C4-2B (cell line): ENCODE measurements at regions not wholly inside any gene's neighbourhood (a gene's known extent, or its start where the extent isn't known, plus 50 kb on each side); places are given as distances from the start of the nearest gene placed in this dataset.

ENCODE experiments used
- H3K27ac ChIP-seq: fragments of 450-650 bp; 2 replicates; pipeline ENCODE4 v1.5.1; 2017
- CTCF ChIP-seq: fragments of 450-650 bp; conservative IDR thresholded peaks from 2 replicates; pipeline ENCODE4 v1.5.1; 2017; ENCODE audit warnings: mild to moderate bottlenecking
- ZFX ChIP-seq: fragments of 450-650 bp; IDR thresholded peaks from 2 replicates; pipeline ENCODE4 v1.6.1; 2017

DNA sequence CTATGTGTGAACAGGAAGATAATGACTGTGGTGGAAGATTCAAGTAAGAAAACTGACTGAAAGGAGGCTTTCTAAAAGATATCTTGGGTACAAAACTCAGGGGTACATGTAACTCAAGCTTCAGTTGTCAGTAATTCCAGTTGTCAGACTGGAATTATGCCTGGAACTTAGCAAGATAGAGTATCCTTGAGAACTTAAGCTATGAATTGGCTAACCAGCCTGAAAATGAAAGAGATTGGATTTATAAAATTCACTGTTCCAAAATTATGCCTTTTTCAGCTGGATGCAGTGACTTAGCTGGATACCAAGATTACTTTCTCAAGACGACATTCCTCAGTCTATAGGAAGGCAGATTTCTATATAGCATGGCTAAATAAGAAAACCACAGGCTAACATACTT is 221.9 kb upstream of the ZBTB20 start:
- TF ChIP-seq CTCF, result no peak
- no peak for TF ChIP-seq ZFX
- no peak overlapping the region for H3K27ac ChIP-seq

- no peak for TF ChIP-seq ZFX
- no peak for TF ChIP-seq CTCF
- H3K27ac ChIP-seq, result no peak overlapping the region
Observed at GRCh38 chr3:115375362-115375761, 228.3 kb upstream of the ZBTB20 start.

DNA sequence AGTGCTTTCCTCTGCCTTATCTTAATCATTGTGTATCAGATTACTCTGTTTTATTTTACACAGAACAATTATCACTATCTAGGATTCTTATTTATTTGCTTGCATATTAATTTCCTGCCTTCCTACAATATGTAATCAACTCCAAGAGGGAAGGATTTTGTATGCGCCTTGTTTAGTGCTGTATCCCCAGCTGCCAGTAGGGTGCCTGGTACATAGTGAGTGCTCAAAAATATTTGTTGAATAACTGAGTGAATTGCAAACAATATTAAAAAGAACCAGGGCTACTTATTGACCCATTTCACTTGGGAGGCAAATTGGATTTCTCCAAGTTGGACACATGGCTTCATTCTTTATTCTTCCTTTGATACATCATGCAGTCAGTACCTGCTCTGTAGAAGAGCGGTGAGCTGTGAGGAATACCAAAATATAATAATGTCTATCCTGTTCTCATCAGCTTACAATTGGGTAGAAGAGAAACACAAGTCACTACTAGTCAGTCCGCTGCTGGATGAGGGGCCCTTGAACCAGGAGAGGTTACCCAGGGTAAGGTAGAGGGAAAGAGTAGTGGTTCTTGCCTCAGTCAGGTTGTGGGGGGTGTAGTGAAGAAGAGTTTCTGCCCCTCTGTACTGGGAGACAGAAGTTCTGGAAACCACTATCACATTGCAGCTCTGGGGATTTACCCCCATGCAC is 233.9 kb upstream of the ZBTB20 start:
- TF ChIP-seq ZFX, result no peak
- peak; percentile 2; the same call in 1 of the 2 replicates for TF ChIP-seq CTCF
- H3K27ac ChIP-seq, result no peak overlapping the region

- TF ChIP-seq ZFX (no peak), CTCF (no peak)
- no peak overlapping the region for H3K27ac ChIP-seq
Observed at GRCh38 chr3:115381573-115381912, 234.5 kb upstream of the ZBTB20 start.

- no peak for TF ChIP-seq ZFX
- no peak for TF ChIP-seq CTCF
Observed at GRCh38 chr3:115381931-115382330, 234.8 kb upstream of the ZBTB20 start.

DNA sequence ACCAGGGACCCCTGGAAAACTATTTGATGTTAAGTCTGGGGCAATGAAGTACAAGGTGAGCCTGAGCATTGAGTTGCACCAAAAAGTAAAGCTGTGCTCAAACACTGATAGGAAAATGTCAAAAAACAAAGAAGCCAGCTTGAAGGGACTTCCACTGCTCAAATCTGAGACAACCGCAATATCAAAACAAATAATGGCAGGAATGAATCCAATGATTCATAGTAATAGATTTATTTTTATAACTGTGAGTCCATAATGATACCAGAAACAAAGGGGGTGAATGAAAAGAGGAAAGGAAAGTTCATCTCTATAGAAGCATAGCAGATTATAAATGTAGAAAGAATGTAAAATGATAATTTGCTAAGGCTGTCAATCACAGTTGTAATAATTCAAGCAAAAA is 237.3 kb upstream of the ZBTB20 start:
- no peak for TF ChIP-seq CTCF
- TF ChIP-seq ZFX, result no peak
- H3K27ac ChIP-seq, result no peak overlapping the region

More at GRCh38 chr3:115381931-115382330, 234.8 kb upstream of the ZBTB20 start:
- no peak overlapping the region for H3K27ac ChIP-seq

GRCh38 chr3:115385774-115386730 is 237.3 kb upstream of the GAP43 start:
- TF ChIP-seq ZFX, result no peak
- no peak for TF ChIP-seq CTCF
- no peak overlapping the region for H3K27ac ChIP-seq
